SJCRH30 (cell line): ENCODE measurements at regions not wholly inside any gene's neighbourhood (a gene's known extent, or its start where the extent isn't known, plus 50 kb on each side); places are given as distances from the start of the nearest gene placed in this dataset.

Experiments
- DNase-seq, 2 experiments: peaks; one replicate each; pipeline ENCODE4 v3.0.0-alpha.2; 2015 to 2020
- H3K27ac ChIP-seq: fragments of 250-450 bp; sonication (Bioruptor Pico); 2 replicates; pipeline ENCODE4 v1.5.1; 2020; ENCODE audit warnings: mild to moderate bottlenecking, moderate library complexity
- H3K27me3 ChIP-seq: fragments of 250-450 bp; sonication (Bioruptor Pico); 2 replicates; pipeline ENCODE4 v1.5.1; 2020; ENCODE audit warnings: mild to moderate bottlenecking, moderate library complexity
- H3K36me3 ChIP-seq: fragments of 250-450 bp; sonication (Bioruptor Pico); 2 replicates; pipeline ENCODE4 v1.5.1; 2020; ENCODE audit warnings: mild to moderate bottlenecking, moderate library complexity
- H3K4me1 ChIP-seq: fragments of 250-450 bp; sonication (Bioruptor Pico); 2 replicates; pipeline ENCODE4 v1.5.1; 2020; ENCODE audit warnings: mild to moderate bottlenecking, moderate library complexity
- H3K4me3 ChIP-seq: fragments of 250-450 bp; sonication (Bioruptor Pico); 2 replicates; pipeline ENCODE4 v1.5.1; 2020; ENCODE audit warnings: mild to moderate bottlenecking, moderate library complexity
- H3K9me3 ChIP-seq: fragments of 250-450 bp; sonication (Bioruptor Pico); replicated peaks from 2 replicates; pipeline ENCODE4 v1.5.1; 2020; ENCODE audit warnings: mild to moderate bottlenecking, moderate library complexity

- H3K27me3 ChIP-seq, result no peaks in the 10 kb centered on the region
- H3K9me3 ChIP-seq, result no peaks in the 10 kb centered on the region
- H3K27ac ChIP-seq, result no peak overlapping the region
- H3K36me3 ChIP-seq, result no peaks in the 10 kb centered on the region
- DNase-seq, result no peak
- H3K4me1 ChIP-seq, result peaks cover 16% of the 10 kb centered on the region
- H3K4me3 ChIP-seq, result no peak overlapping the region
These were observed 221.7 kb upstream of the CIBAR2 start for GRCh38 chr16:85333744-85334640.

DNA sequence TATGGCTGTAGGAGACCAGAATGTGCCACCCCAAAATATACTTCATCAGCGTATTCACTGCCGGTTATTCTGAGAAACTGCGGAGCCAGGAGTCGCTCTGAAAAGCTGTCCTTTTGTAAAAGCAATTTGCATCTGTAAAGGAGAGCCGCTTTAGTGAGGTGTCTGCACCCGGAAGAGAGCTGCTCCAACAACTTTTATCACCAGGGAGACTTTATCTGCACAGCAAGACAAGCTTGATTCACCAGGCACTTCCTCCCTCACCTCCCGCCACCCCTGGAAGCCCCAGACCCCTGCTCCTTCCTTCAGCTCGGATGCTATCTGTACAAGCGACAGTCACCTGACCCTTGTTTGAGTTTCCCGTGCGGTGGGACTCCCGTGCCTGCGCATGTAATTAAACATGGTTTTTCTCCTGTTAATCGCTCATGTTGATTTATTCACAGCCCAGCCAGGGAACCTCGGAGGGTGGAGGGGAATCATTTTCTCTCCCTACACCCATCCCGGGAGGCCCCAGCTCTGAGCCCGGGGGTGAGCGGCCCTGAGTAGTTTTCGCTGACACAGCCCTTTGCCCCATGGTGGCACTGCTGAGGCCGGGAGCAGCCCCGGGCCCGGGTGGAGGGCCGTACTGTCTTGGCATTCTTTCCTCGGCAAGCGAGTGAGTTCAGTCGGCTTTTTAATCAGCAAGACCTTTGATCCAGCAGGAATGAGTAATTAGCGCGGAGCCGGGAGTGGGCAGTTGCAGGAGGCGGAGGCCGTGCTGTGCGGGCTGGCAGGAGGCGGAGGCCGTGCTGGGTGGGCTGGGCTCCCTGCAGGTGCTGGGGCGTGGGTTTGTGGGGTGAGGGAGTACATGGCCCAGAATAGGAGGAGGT lies 222.7 kb upstream of the CIBAR2 start:
- H3K9me3 ChIP-seq, result no peaks in the 10 kb centered on the region
- H3K4me1 ChIP-seq, result peaks cover 9% of the 10 kb centered on the region
- H3K36me3 ChIP-seq, result no peaks in the 10 kb centered on the region
- H3K4me3 ChIP-seq, result no peak overlapping the region
- H3K27ac ChIP-seq, result no peak overlapping the region
- no peak for DNase-seq
- no peaks in the 10 kb centered on the region for H3K27me3 ChIP-seq

DNA sequence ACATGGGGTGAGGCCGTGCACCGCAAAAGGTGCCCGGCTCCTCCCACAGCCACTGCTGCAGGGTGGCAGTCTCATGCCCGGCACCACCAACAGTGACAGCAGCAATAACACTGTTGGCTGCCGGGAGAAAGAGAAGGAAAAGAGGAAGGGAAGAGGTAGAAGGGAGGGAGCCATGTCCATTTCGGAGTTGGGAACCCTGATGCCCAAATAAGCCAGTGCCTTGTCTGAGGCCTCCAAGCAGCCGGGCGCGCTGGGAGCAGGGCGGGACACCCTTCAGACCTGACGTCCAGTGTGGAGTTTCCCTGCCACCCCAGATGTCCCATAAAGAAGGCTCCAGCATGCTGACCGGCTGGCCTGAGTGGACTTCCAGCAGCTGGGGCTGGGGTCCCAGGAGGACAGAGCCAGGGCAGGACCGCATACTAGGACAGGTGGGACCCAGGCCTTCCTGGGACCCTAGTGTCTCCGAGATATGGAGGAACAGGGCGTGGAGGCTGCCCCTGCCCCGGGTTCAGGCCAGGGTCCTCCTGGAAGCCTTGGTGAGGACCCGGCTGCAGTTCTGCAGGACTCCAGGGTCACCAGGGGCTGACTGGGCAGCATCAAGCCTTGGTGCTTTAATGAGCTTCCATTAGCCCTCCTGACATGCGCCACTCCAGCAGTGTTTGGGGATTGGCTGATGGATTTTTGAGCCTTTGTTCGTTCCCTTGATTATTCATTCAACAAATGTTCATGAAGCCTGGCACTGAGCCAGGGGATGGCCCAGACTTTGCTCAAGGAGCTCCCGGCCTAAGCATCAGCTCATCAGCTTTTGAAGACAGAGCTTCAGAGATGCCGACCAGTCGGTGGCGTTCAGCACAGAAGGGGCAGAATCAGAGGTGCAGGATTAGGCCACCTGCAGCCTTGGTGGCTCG lies 223.6 kb upstream of the CIBAR2 start:
- no peaks in the 10 kb centered on the region for H3K27me3 ChIP-seq
- DNase-seq, result no peak
- no peak overlapping the region for H3K27ac ChIP-seq
- H3K4me1 ChIP-seq, result no peaks in the 10 kb centered on the region
- H3K36me3 ChIP-seq, result no peaks in the 10 kb centered on the region
- H3K4me3 ChIP-seq, result no peak overlapping the region
- no peaks in the 10 kb centered on the region for H3K9me3 ChIP-seq

DNA sequence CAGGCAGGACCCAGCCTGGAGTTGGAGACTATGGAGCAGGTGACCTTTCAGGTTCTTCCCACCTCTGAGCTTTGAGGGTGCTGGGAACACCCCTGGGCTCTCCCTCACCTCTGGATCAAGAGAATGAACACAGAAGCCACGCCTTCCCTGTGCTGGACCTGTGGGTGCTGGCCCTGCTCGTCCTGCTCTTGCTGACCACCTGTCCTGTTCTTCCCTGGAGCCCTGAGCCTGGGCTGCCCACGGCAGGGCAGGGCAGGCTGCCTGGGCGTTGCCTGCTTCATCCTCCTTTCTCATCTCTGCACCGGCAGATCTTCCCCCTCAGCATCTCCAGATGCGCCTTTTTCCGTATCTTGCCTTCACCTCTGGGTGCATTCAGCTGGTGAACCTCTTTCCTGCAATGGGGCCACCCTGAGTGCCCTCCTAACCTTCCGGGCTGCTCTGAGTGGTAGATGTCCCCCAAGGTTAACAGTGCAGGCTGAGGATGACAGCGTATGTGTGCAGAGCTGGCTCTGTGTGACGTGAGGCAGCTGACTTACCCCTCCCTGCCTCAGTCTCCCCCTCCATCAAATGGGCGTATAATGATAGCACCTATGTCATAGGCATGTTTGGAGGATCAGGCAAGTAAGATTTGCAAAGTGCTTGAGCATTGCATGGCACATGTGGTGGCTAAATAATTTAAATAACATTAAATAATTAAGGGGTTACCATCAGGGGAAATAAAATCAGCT lies 225.8 kb upstream of the CIBAR2 start:
- Histone ChIP-seq H3K36me3 (no peaks in the 10 kb centered on the region), H3K4me1 (no peaks in the 10 kb centered on the region)

DNA sequence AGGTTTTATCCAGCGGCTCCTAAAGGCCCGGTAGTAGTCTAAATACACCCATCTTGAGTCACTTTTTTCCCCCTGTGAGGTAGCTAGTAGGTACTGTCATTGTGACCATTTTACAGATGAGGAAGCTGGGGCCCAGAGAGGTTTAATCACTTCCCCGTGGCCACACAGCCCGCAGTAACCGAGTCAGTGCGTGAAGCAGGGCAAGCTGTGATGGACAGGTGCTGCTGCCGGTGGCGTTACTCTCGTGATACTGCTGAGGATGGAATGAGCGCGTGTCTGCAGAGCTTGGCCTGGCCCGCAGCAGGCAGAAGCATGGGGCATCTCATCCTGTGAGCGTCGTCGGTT lies 226.3 kb upstream of the CIBAR2 start:
- no peak overlapping the region for H3K4me3 ChIP-seq
- no peak for DNase-seq
- no peaks in the 10 kb centered on the region for H3K9me3 ChIP-seq
- H3K4me1 ChIP-seq, result no peaks in the 10 kb centered on the region
- no peaks in the 10 kb centered on the region for H3K27me3 ChIP-seq
- no peak overlapping the region for H3K27ac ChIP-seq
- no peaks in the 10 kb centered on the region for H3K36me3 ChIP-seq

More for the DNA sequence above, 225.8 kb upstream of the CIBAR2 start:
- Histone ChIP-seq H3K9me3 (no peaks in the 10 kb centered on the region), H3K4me3 (no peak overlapping the region), H3K27ac (no peak overlapping the region), H3K27me3 (no peaks in the 10 kb centered on the region)
- DNase-seq, result no peak

DNA sequence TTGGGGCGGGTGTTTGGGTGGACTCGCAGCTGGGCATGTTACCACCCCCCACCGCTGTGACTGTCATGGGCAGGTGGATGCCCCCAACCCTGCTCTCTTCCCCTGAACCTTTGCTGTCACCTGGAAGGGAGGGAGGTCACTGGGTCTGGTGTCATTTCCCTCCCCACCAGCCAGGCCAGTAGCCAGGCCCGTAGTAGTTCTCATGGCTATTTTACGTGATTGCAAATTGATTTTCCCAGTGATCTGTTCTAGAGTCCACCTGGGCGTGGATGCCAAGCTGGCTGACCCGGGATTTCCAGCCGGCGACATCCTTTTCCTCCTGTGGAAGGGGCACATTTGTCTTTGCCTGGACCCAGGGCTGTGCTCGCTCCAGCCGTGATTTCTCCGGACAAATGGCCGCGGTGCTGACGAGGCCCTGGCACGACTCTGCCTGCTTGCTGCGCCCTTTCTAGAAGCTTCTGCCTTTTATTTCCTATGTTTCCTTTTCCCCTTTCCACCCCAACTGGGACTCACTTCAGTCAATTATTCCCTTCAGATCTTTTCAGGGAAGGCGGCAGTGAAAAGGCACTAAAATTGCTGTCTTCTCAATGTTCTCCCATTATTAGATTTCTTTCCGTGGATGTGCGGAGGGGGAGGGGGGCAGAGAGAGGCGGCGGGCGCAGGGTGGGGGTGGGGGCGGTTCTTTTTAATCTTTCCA lies 226.9 kb upstream of the CIBAR2 start:
- Histone ChIP-seq H3K27ac (no peak overlapping the region), H3K36me3 (no peaks in the 10 kb centered on the region), H3K4me1 (no peaks in the 10 kb centered on the region), H3K9me3 (no peaks in the 10 kb centered on the region), H3K4me3 (no peak overlapping the region), H3K27me3 (no peaks in the 10 kb centered on the region)
- no peak for DNase-seq

DNA sequence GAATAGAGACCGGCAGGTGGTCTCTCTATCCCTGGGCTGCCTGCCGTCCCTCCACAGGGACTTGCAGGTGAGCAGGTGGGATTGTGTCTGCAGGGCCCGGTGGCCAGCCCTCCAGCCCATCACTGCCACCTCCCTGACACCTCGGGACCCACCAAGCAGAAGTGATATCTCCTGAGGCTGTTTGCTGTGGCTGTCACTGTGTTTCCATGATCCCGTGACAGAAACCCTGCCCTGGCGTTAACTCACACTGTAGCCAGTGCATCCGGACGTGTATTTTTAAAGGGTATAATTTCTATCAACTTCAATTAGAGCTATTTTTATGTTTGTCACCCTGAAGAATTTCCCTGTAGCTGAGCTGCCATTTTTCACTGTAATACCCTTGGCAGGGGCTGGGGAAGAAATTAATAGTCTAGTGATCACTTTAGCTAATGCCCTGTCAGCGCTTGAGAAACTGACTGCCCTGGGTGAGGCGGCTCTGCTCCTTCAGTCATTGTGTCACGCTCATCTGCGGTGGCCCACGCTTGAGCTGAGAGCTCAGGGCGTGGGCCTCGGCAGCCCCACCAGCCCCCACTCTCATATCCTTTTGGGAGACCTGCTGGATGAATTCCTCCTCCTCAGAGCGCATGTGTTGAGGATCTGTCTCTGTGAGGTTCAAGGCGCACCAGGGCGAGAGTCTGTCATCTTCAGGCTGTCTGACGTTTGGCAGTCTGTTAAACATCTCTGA lies 229.9 kb upstream of the CIBAR2 start:
- no peaks in the 10 kb centered on the region for H3K36me3 ChIP-seq
- H3K4me1 ChIP-seq, result no peaks in the 10 kb centered on the region
- H3K27ac ChIP-seq, result no peak overlapping the region
- DNase-seq, result no peak
- no peaks in the 10 kb centered on the region for H3K27me3 ChIP-seq
- no peaks in the 10 kb centered on the region for H3K9me3 ChIP-seq
- H3K4me3 ChIP-seq, result no peak overlapping the region

DNA sequence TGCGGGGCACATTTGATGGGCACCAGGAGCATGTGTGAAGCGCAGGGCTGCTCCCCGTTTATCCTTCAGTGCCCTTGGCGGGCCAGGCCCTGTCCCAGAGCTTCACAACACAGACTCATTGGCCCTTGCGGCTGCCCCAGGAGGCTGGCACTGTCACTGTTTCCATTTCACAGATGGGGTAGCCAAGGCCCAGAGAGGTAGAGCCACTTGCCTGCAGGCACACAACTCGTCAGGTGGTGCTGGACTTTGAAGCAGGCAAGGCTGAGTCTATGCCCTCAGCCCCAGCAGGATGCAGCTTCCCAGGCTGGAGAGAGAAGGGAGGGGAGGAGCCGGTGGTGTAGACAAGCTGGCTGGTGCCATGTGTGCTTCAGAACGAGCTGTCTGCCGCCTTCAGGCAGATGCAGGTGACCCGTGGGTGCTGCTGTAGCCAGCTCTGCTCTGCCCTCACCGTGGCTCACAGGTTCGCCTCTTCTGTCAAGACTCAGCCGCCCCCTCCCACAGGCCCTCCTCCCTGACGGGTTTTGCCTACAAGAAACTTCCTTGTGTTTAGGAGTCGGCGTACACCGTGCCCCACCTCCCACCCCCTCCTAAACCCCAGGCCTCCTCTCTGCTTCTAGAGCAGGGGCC lies 232.3 kb upstream of the CIBAR2 start:
- DNase-seq, result no peak
- Histone ChIP-seq H3K36me3 (no peaks in the 10 kb centered on the region), H3K27ac (no peak overlapping the region), H3K27me3 (no peaks in the 10 kb centered on the region), H3K4me1 (no peaks in the 10 kb centered on the region), H3K4me3 (no peak overlapping the region), H3K9me3 (no peaks in the 10 kb centered on the region)

DNA sequence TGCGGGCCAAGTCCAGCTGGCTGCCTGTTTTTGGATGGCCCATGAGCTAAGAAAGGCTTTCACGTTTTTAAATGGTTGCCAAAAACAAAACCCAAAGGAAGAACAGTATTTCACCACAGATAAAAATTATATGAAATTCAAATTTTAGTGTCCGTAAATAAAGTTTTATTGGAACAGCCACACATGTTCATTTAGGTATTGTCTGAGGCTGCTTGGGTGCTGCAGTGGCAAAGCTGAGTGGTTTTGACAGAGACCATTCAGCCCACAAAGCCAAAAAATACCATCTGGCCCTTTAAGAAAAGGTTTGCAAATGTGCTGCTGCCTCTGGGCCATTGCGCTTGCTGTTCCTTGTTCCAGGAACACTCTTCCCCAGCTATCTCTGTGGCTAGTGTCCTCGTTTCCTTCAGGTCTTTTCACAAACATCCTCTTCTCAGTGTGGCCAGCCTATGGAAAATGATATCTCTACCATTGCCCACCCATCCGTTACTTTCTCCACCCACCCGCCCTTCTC lies 232.9 kb upstream of the CIBAR2 start:
- no peak for DNase-seq
- no peak overlapping the region for H3K27ac ChIP-seq
- H3K4me1 ChIP-seq, result no peaks in the 10 kb centered on the region
- H3K27me3 ChIP-seq, result no peaks in the 10 kb centered on the region
- H3K4me3 ChIP-seq, result no peak overlapping the region
- no peaks in the 10 kb centered on the region for H3K9me3 ChIP-seq
- no peaks in the 10 kb centered on the region for H3K36me3 ChIP-seq

DNA sequence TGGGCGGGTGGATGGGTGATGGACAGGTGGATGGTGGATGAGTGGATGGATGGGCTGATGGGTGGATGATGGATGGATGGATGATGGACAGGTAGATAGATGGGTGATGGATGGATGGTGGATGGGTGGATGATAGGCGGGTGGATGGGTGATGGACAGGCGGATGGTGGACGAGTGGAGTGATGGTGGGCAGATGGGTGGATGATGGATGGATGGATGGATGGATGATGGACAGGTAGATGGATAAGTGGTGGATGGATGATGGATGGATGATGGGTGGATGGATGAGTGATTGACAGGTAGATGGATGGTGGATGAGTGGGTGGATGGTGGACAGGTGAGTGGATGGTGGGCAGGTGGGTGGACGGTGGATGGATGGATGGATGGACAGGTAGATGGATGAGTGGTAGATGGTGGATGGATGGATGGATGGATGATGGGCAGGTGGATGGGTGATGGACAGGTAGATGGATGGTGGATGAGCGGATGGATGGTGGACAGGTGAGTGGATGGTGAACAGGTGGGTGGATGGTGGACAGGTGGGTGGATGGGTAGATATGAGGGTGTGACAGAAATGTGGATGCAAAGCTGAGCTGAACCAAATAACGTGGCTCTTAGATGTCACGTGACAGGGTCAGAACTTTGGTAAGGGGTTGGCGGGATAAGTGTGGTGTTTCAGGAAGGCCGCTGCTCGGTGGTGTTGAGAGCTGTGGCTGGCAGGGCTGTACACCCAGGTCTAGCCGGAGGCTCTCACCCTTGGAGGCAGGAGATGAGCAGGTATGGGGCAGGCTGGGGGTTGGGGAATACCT lies 234.3 kb upstream of the CIBAR2 start:
- no peak overlapping the region for H3K27ac ChIP-seq
- H3K27me3 ChIP-seq, result no peaks in the 10 kb centered on the region
- H3K36me3 ChIP-seq, result no peaks in the 10 kb centered on the region
- H3K9me3 ChIP-seq, result no peaks in the 10 kb centered on the region
- peaks cover 12% of the 10 kb centered on the region for H3K4me1 ChIP-seq
- no peak for DNase-seq
- no peak overlapping the region for H3K4me3 ChIP-seq

DNA sequence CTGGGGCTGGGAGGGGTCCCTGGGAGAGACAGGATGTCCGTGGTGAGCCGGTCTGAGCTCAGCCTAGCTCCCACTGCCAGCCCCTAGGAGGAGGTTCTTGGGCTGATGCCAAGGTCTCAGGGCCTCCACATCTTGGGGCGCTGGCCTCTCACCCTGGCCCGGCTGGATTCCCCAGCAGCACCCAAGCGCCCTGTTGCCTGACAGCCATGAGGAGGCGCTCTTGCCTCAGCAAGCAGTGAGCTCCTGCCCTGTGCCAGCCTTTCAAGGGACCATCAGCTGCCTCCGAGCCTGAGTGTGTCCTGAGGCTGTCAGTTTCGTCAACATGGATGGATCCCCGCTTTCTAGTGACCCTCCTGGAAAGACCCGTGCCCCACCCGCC lies 234.9 kb upstream of the CIBAR2 start:
- Histone ChIP-seq H3K4me3 (no peak overlapping the region), H3K4me1 (peaks cover 15% of the 10 kb centered on the region), H3K9me3 (no peaks in the 10 kb centered on the region), H3K27me3 (no peaks in the 10 kb centered on the region), H3K27ac (no peak overlapping the region), H3K36me3 (no peaks in the 10 kb centered on the region)
- DNase-seq, result peak in 1 of 2 experiments; percentile 36
